ENCODE measurements at regions not wholly inside any gene's neighbourhood (a gene's known extent, or its start where the extent isn't known, plus 50 kb on each side); places are given as distances from the start of the nearest gene placed in this dataset.
"Not testable (repeated sequence)": the region's sequence is repeated elsewhere in the genome, so short reads cannot be mapped to it uniquely, and the experiment has no call there.

- not testable (repeated sequence) for TF ChIP-seq CTCF (IDR thresholded peaks at IDR 0.05; ENCODE audit: low read length); EZH2 (optimal IDR thresholded peaks at IDR 0.05; ENCODE audit: low read depth, low read length); EZH2phosphoT487 (IDR thresholded peaks at IDR 0.05; ENCODE audit: low read length)
Measured at GRCh38 chr10:27298522-27298850, 57.9 kb upstream of the ACBD5 start.

Measured in MM.1S (cell line).